ENCODE measurements at regions not wholly inside any gene's neighbourhood (a gene's known extent, or its start where the extent isn't known, plus 50 kb on each side); places are given as distances from the start of the nearest gene placed in this dataset.

DNA sequence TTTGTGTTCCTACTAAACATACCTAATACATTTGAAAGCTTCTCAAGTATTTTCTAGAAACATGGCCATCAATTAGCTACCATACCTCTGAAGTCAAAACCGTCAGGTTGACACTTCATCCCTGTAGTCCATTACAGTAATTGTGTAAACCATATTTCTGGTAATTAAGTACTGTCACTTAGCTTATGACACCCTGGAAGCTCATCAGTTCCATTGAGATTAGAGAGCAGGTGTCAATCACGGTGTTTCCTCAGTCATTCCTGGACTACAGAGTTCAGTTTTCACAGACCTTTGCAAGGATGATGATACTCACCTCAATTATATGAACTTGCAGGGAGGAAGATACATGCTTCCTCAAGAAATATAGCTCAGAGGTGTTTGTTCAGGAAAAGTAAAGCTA, 552.0 kb downstream of the SI start:
- no peaks in the 10 kb centered on the region for H3K36me3 Mint-ChIP-seq (ENCODE audit: low read depth)
- no peaks in the 10 kb centered on the region for H3K4me1 Mint-ChIP-seq
- no peak overlapping the region for H3K27ac Mint-ChIP-seq

GRCh38 chr3:164524201-164524600, 554.1 kb downstream of the SI start:
- H3K4me1 Mint-ChIP-seq = no peaks in the 10 kb centered on the region
- H3K27ac Mint-ChIP-seq = no peak overlapping the region
- TF ChIP-seq, protein P1, sequence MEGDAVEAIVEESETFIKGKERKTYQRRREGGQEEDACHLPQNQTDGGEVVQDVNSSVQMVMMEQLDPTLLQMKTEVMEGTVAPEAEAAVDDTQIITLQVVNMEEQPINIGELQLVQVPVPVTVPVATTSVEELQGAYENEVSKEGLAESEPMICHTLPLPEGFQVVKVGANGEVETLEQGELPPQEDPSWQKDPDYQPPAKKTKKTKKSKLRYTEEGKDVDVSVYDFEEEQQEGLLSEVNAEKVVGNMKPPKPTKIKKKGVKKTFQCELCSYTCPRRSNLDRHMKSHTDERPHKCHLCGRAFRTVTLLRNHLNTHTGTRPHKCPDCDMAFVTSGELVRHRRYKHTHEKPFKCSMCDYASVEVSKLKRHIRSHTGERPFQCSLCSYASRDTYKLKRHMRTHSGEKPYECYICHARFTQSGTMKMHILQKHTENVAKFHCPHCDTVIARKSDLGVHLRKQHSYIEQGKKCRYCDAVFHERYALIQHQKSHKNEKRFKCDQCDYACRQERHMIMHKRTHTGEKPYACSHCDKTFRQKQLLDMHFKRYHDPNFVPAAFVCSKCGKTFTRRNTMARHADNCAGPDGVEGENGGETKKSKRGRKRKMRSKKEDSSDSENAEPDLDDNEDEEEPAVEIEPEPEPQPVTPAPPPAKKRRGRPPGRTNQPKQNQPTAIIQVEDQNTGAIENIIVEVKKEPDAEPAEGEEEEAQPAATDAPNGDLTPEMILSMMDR (IDR thresholded peaks at IDR 0.05) = no peak
- H3K9me3 Mint-ChIP-seq = no peaks in the 10 kb centered on the region
- no peaks in the 10 kb centered on the region for H3K27me3 Mint-ChIP-seq (ENCODE audit: low read depth, poor library complexity)
- H3K36me3 Mint-ChIP-seq (ENCODE audit: low read depth) = no peaks in the 10 kb centered on the region
- H3K4me3 Mint-ChIP-seq = no peak overlapping the region
- no peak for DNase-seq

More for the DNA sequence above, 552.0 kb downstream of the SI start:
- Mint-ChIP-seq H3K4me3 (no peak overlapping the region), H3K27me3 (ENCODE audit: low read depth, poor library complexity) (no peaks in the 10 kb centered on the region), H3K9me3 (no peaks in the 10 kb centered on the region)
- DNase-seq = no peak
- TF ChIP-seq, protein P1 (IDR thresholded peaks at IDR 0.05) = no peak

DNA sequence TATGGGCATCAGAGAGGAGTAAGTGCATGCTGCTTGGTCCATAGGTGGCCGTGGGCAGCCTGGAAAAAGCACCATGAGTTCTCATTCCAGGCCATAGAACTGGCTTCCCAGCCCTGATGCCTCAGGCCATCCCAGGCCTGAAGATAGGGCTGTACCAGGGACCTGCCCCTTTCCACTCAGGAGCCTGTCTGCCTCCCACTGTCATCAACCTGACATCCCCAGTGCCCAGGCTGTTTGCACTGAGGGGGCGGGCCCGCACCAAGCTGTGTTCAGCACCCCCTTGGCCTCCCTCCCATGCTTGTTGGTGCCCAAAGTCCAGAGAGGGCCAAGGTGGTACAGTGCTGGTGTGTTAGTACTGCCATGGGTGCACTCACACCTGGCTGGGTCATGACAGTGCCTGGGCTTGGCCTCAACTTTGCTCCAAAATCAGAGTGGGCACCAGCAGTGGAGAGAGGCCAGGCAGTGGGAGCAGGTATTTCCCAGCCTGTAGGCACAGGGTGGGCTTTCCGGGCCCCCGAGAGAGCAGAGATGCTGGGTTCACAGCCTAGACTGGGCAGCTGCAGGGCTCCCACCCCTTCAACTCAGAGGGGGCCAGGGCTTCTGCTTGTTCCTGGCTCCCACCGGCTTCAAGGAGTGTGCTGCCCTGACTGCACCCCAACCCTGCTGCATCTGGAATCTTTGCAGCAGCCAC, 556.1 kb downstream of the SI start:
- Mint-ChIP-seq H3K27ac (no peak overlapping the region), H3K4me1 (no peaks in the 10 kb centered on the region), H3K4me3 (no peak overlapping the region), H3K27me3 (ENCODE audit: low read depth, poor library complexity) (no peaks in the 10 kb centered on the region), H3K9me3 (no peaks in the 10 kb centered on the region), H3K36me3 (ENCODE audit: low read depth) (no peaks in the 10 kb centered on the region)
- no peak for DNase-seq
- TF ChIP-seq, protein P1 (IDR thresholded peaks at IDR 0.05) = no peak

DNA sequence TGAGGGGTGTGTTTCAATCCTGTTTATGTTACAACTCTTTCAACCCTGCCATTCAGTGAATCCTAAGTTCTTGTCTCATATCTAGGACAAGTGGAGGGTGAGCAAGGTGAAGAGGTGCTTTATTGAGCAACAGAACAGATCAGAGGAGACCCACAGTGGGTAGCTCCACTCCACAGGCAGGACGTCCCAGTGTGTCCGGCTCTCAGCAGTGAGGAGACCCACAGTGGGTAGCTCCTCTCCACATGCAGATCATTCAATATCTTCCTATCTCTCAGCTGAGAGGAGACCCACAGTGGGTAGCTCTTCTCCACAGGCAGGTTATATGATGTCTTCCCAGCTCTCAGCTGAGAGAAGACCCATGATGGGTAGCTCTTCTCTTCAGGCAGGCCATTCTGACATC, 556.7 kb downstream of the SI start:
- DNase-seq = no peak
- Mint-ChIP-seq H3K27me3 (ENCODE audit: low read depth, poor library complexity) (no peaks in the 10 kb centered on the region), H3K4me3 (no peak overlapping the region), H3K4me1 (no peaks in the 10 kb centered on the region), H3K9me3 (no peaks in the 10 kb centered on the region), H3K36me3 (ENCODE audit: low read depth) (no peaks in the 10 kb centered on the region), H3K27ac (no peak overlapping the region)
- TF ChIP-seq, protein P1 (IDR thresholded peaks at IDR 0.05) = no peak

- Mint-ChIP-seq H3K36me3 (ENCODE audit: low read depth) (no peaks in the 10 kb centered on the region), H3K27me3 (ENCODE audit: low read depth, poor library complexity) (no peaks in the 10 kb centered on the region), H3K9me3 (no peaks in the 10 kb centered on the region), H3K4me3 (no peak overlapping the region), H3K4me1 (no peaks in the 10 kb centered on the region), H3K27ac (no peak overlapping the region)
- TF ChIP-seq, protein P1 (IDR thresholded peaks at IDR 0.05) = no peak
- DNase-seq = no peak
These were observed 557.2 kb downstream of the SI start for GRCh38 chr3:164521139-164521538.

DNA sequence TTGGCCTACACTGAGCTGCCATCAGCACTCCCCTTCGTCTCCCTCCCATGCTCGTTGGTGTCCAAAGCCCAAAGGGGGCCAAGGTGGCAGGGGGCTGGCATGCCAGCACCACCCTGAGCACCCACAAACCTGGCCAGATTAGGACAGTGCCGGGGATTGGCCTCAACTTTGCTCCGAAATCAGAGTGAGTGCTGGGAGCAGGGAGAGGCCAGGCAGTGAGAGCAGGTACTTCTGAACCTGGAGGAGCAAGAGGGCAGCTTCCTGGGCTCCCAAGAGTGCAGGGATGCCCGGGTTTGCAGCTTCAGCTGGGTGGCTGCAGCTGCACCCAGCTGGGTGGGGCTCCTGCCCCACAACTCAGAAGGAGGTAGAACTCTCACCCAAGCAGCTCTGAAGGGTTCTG, 563.0 kb downstream of the SI start:
- no peak overlapping the region for H3K4me3 Mint-ChIP-seq
- H3K36me3 Mint-ChIP-seq (ENCODE audit: low read depth) = no peaks in the 10 kb centered on the region
- H3K4me1 Mint-ChIP-seq = no peaks in the 10 kb centered on the region
- no peak overlapping the region for H3K27ac Mint-ChIP-seq
- TF ChIP-seq, protein P1 (IDR thresholded peaks at IDR 0.05) = no peak
- DNase-seq = no peak
- peaks cover 4% of the 10 kb centered on the region for H3K9me3 Mint-ChIP-seq
- no peaks in the 10 kb centered on the region for H3K27me3 Mint-ChIP-seq (ENCODE audit: low read depth, poor library complexity)

Data from nephron progenitor cell (in vitro differentiated cells).